NCI-H510A treated with DMSO at 0.1 percent for 48 hours (cell line): ENCODE measurements at regions not wholly inside any gene's neighbourhood (a gene's known extent, or its start where the extent isn't known, plus 50 kb on each side); places are given as distances from the start of the nearest gene placed in this dataset.
A peak's percentile ranks its signal among the peaks of the same experiment; 100 is the strongest.
"Not testable (repeated sequence)": the region's sequence is repeated elsewhere in the genome, so short reads cannot be mapped to it uniquely, and the experiment has no call there.

ENCODE experiments used
- DNase-seq: peaks from one replicate; lab custom pipeline; 2025; lab: John Stamatoyannopoulos, UW

DNA sequence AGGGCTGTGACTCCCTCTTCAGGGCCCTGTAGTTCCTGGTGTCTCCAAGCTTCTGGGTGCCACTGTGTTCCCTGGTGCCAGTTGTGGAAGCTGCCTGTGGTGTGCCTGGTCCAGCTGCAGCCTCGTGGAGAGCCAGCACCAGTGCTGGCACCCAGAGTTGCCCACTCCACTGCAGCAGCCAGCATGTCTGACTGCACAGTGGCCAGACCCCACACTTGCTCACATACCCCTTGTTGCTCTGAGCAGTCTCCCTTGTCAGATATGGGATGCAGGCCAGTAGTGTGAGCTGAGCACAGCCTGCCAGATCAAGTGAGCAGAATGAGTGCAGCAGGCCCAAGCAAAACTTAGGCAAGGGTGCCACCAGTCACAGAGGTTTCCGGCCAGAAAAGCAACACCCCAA is 108.6 kb downstream of the ZMAT1 start:
- DNase-seq: no peak

GRCh38 chrX:101817739-101818138 is 114.1 kb downstream of the ZMAT1 start:
- DNase-seq: not testable (repeated sequence)

GRCh38 chrX:101813200-101813599 is 118.6 kb downstream of the ZMAT1 start:
- DNase-seq: no peak

DNA sequence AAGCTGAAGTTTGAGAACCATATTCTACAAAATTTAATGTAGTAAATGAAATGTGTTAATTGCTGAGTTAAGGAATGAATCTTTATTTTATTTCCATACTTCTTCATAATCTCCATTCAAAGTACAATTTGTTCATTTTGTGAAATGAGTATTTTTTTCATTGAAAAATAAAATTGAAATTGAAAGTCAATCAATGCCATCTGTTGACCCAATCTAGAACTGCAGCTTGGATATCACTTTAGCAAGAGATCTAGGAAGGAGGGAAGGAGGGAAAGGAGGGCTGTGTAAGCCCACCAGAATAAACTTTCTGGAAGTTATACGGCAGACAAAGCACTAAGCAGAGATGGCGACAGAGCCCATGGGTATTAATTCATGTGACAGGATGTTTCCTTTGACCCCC is 128.4 kb downstream of the ZMAT1 start:
- peak; percentile 2 for DNase-seq

- peak; percentile 72 for DNase-seq
These were observed 132.4 kb downstream of the ZMAT1 start for GRCh38 chrX:101799387-101799786.

DNA sequence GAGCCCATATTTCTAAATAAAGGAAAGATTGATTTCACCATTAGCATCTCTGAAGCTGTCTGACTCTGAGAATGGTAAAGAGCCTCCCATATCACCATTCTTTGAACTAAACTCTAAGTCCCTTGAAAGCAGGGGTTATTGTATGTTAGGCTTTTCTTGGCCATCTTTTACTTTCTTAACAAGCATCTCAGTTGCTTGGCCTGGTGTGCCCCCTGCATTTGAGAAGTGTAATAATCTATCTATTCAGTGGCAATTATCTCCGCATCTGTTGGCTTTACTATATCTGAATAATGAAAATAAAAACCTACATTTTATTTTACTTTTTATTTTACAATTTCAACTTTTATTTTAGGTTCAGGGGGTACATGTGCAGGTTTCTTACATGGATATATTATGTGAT is 128.3 kb upstream of the ARMCX2 start:
- DNase-seq: no peak

GRCh38 chrX:101785142-101785541 is 125.5 kb upstream of the ARMCX2 start:
- DNase-seq: no peak

DNA sequence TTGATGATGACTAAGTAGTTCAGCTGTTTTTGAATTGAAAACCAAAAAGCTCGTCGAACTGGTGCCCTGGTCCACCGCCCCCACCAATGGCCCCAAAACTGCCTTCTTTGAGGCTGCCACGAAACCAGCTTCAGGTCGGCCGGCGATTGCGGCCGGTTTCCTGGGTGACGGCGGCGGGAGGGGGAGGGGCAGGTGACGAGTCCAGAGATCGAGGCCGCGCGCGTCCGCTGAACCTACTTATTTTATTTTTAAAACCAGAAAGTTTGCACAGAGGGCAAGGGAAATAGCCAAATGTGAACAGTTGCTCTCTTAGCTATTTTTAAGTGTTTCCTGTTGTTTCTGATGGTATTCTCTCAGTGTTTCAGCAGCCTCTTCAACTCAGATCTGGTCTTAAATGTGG is 120.8 kb upstream of the ARMCX2 start:
- DNase-seq: not testable (repeated sequence)

- no peak for DNase-seq
These were observed 114.7 kb upstream of the ARMCX2 start for GRCh38 chrX:101774340-101774739.

DNA sequence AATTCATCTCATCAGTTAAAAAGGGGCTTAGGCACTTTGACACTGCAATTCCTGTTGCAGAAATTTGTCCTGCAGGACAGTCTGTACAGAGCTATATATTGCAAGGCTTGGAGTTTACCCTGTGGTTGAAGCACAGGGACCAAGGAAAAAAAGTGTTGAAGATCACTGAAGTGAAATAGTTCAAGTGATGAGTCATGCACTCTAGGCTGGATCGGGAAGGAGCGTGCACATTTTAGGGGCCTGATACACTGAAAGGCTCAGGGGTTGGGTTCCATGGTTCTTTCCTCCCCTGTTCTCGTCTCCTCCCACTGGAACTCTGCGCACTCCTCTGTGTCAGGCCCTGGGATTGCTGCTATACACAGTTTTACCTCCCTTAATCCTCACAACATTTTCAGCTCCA is 104.9 kb upstream of the ARMCX2 start:
- DNase-seq: no peak

- DNase-seq: peak; percentile 8
These were observed 99.3 kb upstream of the ARMCX2 start for GRCh38 chrX:101759000-101759399.

- DNase-seq: no peak
These were observed 91.1 kb upstream of the ARMCX2 start for GRCh38 chrX:101750744-101751143.

DNA sequence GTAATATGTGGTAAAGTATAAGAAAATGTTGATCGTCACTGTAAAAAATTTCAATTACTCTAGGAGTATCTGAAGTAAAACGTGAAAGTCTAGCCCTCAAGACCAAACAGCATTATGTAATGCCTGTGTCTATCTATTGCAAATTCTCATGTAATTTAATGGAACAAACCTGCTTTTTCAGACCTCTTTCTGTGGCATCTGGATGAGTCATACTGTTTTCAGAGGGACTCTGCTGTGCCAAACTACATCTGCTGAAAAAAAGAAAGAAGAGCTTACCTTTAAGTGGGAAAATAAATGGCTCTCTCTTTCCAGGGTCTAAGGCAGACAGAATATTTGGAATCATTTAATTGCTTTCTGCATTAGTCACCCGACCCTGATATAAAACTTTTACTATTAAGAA is 89.8 kb upstream of the ARMCX2 start:
- DNase-seq: no peak

DNA sequence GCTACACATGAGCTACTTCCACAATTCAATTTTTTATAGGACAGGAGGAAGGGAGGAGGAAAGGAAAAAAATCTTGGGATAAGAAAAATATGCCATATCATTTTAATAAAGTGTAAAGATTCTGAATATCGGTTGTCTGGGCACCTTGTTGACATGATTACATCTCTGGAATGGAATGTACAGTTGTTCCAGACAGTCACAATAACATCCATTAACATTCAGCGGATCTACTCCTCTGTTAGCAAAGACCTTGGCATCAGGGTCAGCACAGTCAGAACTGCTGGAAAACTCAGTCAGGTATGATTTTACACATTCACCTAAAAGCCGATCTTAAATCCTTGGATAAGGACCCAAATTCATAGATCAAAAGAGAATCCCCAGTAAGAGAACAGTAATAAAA is 85.4 kb upstream of the ARMCX2 start:
- no peak for DNase-seq

GRCh38 chrX:101744085-101744484 is 84.4 kb upstream of the ARMCX2 start:
- no peak for DNase-seq

DNA sequence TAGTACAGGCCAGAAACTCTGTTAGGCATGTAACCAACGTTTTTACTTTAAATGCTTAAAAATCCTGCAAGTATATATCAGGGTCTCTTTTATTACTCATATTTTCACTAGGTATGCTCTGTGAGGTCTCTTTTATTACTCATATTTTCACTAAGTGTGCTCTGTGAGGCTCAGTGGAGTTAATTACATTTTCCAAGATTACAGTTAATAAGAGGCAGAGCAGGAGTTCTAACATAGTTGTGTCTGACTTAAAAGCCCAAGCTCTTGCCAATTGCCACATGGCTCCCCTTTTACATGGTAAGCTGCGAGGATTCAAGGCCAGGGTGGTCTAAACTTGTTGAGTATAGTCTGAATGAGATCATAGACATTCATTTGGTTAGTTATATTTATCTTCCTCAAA is 81.0 kb upstream of the ARMCX2 start:
- no peak for DNase-seq

DNA sequence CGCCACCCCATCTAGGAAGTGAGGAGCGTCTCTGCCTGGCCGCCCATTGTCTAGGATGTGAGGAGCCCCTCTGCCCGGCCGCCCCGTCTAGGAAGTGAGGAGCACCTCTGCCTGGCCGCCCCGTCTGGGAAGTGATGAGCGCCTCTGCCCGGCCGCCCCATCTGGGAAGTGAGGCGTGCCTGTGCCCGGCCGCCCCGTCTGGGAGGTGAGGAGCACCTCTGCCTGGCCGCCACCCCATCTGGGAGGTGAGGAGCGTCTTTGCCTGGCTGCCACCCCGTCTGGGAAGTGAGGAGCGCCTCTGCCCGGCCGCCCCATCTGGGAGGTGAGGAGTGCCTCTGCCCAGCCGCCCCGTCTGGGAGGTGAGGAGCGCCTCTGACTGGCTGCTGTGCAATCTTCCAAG is 79.2 kb upstream of the ARMCX2 start:
- DNase-seq: not testable (repeated sequence)

DNA sequence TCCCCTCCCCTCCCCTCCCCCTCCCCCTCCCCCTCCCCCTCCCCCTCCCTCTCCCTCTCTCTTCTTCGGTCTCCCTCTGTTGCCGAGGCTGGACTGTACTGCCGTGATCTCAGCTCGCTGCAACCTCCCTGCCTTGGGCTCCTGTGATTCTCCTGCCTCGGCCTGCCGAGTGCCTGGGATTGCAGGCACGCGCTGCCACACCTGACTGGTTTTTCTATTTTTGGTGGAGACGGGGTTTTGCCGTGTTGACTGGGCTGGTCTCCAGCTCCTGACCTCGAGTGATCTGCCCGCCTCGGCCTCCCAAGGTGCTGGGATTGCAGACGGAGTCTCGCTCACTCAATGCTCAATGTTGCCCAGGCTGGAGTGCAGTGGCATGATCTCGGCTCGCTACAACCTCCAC is 78.8 kb upstream of the ARMCX2 start:
- DNase-seq: not testable (repeated sequence)

DNA sequence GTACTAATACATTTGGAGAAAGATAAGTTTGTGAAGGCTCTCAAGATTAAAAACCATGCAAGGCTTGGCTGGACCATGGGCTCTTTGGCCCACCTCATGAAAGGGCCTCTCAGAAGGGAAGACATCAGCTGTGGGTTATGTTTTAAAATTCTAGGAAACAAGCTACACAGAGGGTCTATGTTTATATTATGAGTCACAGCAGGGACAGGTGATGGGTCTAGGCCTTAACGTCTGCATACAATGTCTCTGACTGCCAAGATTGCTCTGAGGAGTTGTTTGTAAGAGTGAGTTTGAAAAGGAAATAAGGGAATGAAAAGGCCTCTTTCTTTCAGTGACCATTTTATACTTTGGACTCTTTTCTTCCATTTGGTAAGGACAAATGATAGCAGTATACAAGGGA is 77.0 kb upstream of the ARMCX2 start:
- DNase-seq: no peak

DNA sequence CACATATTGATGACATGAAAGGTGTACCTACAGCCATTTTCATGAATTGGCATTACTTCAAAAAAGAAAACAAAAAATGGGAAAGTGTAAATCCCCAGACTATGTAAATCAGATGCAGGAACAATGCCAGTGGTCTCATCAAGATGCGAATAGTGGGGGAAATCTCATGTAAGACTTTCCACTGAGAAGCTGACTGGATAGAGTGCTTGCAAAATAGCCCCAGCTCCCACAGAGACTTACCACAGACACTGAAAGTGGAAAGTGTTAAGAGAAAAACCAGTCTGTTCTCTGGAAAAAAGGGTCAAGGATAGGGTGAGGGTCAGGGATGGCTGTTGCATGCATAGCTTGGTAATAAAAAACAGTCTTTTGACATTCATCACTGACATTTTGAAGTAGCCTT is 73.2 kb upstream of the ARMCX2 start:
- no peak for DNase-seq

DNA sequence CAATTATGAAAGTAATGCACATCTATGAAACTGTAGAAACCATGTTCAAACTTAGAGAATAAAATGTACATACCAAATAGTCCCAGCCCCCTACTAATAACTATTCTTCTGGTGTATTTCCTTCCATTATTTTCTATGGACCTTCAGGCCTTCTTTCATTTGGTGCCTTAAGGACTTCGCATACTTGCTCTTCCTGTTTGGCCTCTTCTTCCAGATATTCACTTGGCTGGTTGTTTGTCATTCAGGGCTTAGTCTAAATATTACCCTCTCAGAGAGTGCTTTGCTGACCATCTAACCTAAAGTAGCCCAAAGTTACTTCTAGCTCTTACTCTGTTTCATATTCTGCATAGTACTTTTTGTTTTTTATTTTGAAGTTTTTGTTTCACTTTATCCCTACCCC is 70.3 kb upstream of the ARMCX2 start:
- DNase-seq: peak; percentile 7
